HG02610 (cell line): ENCODE measurements at regions not wholly inside any gene's neighbourhood (a gene's known extent, or its start where the extent isn't known, plus 50 kb on each side); places are given as distances from the start of the nearest gene placed in this dataset.

ENCODE experiments used
- ATAC-seq: cut with Tn5 transposase; IDR thresholded peaks from one replicate; pipeline ENCODE4 v1.9.1; 2021; ENCODE audit warnings: mild to moderate bottlenecking, moderate library complexity; ENCODE audit not compliant: unreplicated experiment

- no peak for ATAC-seq
These were observed 200.1 kb upstream of the KBTBD8 start for GRCh38 chr3:66797889-66798560.

GRCh38 chr3:66800941-66801545 is 197.1 kb upstream of the KBTBD8 start:
- ATAC-seq, result no peak

GRCh38 chr3:66803206-66803605 is 194.9 kb upstream of the KBTBD8 start:
- no peak for ATAC-seq

GRCh38 chr3:66803721-66804695 is 194.1 kb upstream of the KBTBD8 start:
- no peak for ATAC-seq

GRCh38 chr3:66808891-66809594 is 189.1 kb upstream of the KBTBD8 start:
- ATAC-seq, result no peak

GRCh38 chr3:66809595-66809958 is 188.5 kb upstream of the KBTBD8 start:
- ATAC-seq, result no peak

- no peak for ATAC-seq
These were observed 186.0 kb upstream of the KBTBD8 start for GRCh38 chr3:66812136-66812535.

GRCh38 chr3:66812741-66813140 is 185.4 kb upstream of the KBTBD8 start:
- ATAC-seq, result no peak

- ATAC-seq, result peak; percentile 59
These were observed 181.9 kb upstream of the KBTBD8 start for GRCh38 chr3:66816090-66816761.

GRCh38 chr3:66817951-66818557 is 180.1 kb upstream of the KBTBD8 start:
- ATAC-seq, result no peak

- no peak for ATAC-seq
These were observed 178.1 kb upstream of the KBTBD8 start for GRCh38 chr3:66819993-66820501.

- ATAC-seq, result peak; percentile 84
These were observed 175.7 kb upstream of the KBTBD8 start for GRCh38 chr3:66822186-66823008.

- no peak for ATAC-seq
These were observed 175.1 kb upstream of the KBTBD8 start for GRCh38 chr3:66823009-66823397.

GRCh38 chr3:66823532-66823931 is 174.6 kb upstream of the KBTBD8 start:
- ATAC-seq, result no peak

GRCh38 chr3:66825375-66825774 is 172.7 kb upstream of the KBTBD8 start:
- no peak for ATAC-seq

GRCh38 chr3:66827726-66828125 is 170.4 kb upstream of the KBTBD8 start:
- ATAC-seq, result no peak

- ATAC-seq, result no peak
These were observed 169.8 kb upstream of the KBTBD8 start for GRCh38 chr3:66828303-66828702.

- no peak for ATAC-seq
These were observed 167.8 kb upstream of the KBTBD8 start for GRCh38 chr3:66830301-66830700.

- ATAC-seq, result no peak
These were observed 166.2 kb upstream of the KBTBD8 start for GRCh38 chr3:66831931-66832330.
